Erythroblast (primary cell): ENCODE measurements at regions not wholly inside any gene's neighbourhood (a gene's known extent, or its start where the extent isn't known, plus 50 kb on each side); places are given as distances from the start of the nearest gene placed in this dataset.

Experiments
- GATA1 ChIP-seq: IDR thresholded peaks from 2 replicates; pipeline ENCODE4 v1.6.1; 2011; ENCODE audit warnings: low read depth, mild to moderate bottlenecking, control low read depth, low read length, moderate library complexity
- POLR2A ChIP-seq: IDR thresholded peaks from 2 replicates; pipeline ENCODE4 v1.6.1; 2011; ENCODE audit warnings: mild to moderate bottlenecking, low read length

DNA sequence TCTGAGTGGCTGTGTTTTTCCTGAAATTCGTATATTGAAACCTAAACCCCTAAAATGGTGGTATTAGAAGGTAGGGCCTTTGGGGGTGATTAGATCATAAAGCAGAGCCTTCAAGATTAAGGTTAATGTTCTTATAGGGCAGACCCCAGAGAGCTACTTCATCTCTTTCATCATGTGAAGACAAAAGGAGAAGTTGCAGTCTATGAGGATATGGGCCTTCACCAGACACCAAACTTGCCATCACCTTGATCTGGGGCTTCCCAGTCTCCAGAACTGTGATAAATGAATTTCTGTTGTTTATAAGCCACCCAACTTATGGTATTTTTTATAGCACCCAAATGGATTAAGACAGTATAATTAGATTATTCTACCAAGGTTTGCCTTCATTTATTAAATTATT, 275.0 kb upstream of the ATP2B1 start:
- TF ChIP-seq POLR2A: no peak
- TF ChIP-seq GATA1: no peak
